ENCODE measurements at regions not wholly inside any gene's neighbourhood (a gene's known extent, or its start where the extent isn't known, plus 50 kb on each side); places are given as distances from the start of the nearest gene placed in this dataset.

- TF ChIP-seq CTCF (conservative IDR thresholded peaks at IDR 0.05; ENCODE audit: low read depth, low read length) (no peak), RFX5 (IDR thresholded peaks at IDR 0.05; ENCODE audit: low read depth, low read length) (no peak), POLR2A (IDR thresholded peaks at IDR 0.05; ENCODE audit: low read depth, low read length) (no peak), ELK1 (IDR thresholded peaks at IDR 0.05; ENCODE audit: borderline replicate concordance, low read depth, low read length) (no peak), MAFK (IDR thresholded peaks at IDR 0.05; ENCODE audit: low read depth, low read length) (no peak)
Observed at GRCh38 chr10:10497245-10497644, 520.4 kb upstream of the CELF2 start.

All from IMR-90 (cell line).